ENCODE measurements at regions not wholly inside any gene's neighbourhood (a gene's known extent, or its start where the extent isn't known, plus 50 kb on each side); places are given as distances from the start of the nearest gene placed in this dataset.

GRCh38 chr18:34108206-34108605 lies 116.5 kb downstream of the NOL4 start:
- TF ChIP-seq CTCF (conservative IDR thresholded peaks at IDR 0.05 in 1 of 2, IDR thresholded peaks at IDR 0.05 in 1 of 2; ENCODE audit: extremely low read depth in 1 of 2, insufficient read depth in 1 of 2, low read depth in 1 of 2, low read length in 2 of 2) (no peak), EZH2 (IDR thresholded peaks at IDR 0.05; ENCODE audit: borderline replicate concordance, low read length) (no peak)

Data from mammary epithelial cell (primary cell).